KMS-11 (cell line): ENCODE measurements at regions not wholly inside any gene's neighbourhood (a gene's known extent, or its start where the extent isn't known, plus 50 kb on each side); places are given as distances from the start of the nearest gene placed in this dataset.

Source experiments
- H2AFZ ChIP-seq: fragments of 200-600 bp; sonication (generic); 2 replicates; pipeline ENCODE4 v1.6.1; 2016; ENCODE audit warnings: antibody characterized with exemption, mixed run types, low read depth
- H3K27ac ChIP-seq: fragments of 200-600 bp; sonication (generic); 2 replicates; pipeline ENCODE4 v1.6.1; 2016; ENCODE audit warnings: mild to moderate bottlenecking, mixed run types
- H3K27me3 ChIP-seq: fragments of 200-600 bp; sonication (generic); 2 replicates; pipeline ENCODE4 v1.6.1; 2017; ENCODE audit warnings: mild to moderate bottlenecking, low read depth, mixed run types, moderate library complexity; ENCODE audit not compliant: insufficient read depth
- H3K36me3 ChIP-seq: fragments of 200-600 bp; sonication (generic); 2 replicates; pipeline ENCODE4 v1.6.1; 2017; ENCODE audit warnings: mild to moderate bottlenecking, mixed run types; ENCODE audit not compliant: insufficient read depth
- H3K4me1 ChIP-seq: fragments of 200-600 bp; sonication (generic); 2 replicates; pipeline ENCODE4 v1.6.1; 2016; ENCODE audit warnings: mild to moderate bottlenecking, low read depth, mixed run types; ENCODE audit not compliant: poor library complexity, severe bottlenecking
- H3K4me2 ChIP-seq: fragments of 200-600 bp; sonication (generic); 2 replicates; pipeline ENCODE4 v1.7.0; 2016; ENCODE audit warnings: mild to moderate bottlenecking, mixed run types
- H3K4me3 ChIP-seq: fragments of 200-600 bp; sonication (generic); IDR thresholded peaks from 2 replicates; pipeline ENCODE4 v1.6.1; 2017; ENCODE audit warnings: low read depth, low read length, mixed read lengths; ENCODE audit not compliant: insufficient read depth
- H3K79me2 ChIP-seq: fragments of 200-600 bp; sonication (generic); 2 replicates; pipeline ENCODE4 v1.6.1; 2016; ENCODE audit warnings: low read depth, mixed run types; ENCODE audit not compliant: insufficient read depth
- H3K9ac ChIP-seq: fragments of 200-600 bp; sonication (generic); 2 replicates; pipeline ENCODE4 v1.6.1; 2016; ENCODE audit warnings: mild to moderate bottlenecking, mixed run types
- H4K20me1 ChIP-seq: fragments of 200-600 bp; sonication (generic); 2 replicates; pipeline ENCODE4 v1.6.1; 2016; ENCODE audit warnings: mild to moderate bottlenecking, mixed run types; ENCODE audit not compliant: insufficient read depth
- TF ChIP-seq, protein P1 (sequence below): fragments of 200-600 bp; sonication (generic); conservative IDR thresholded peaks from 2 replicates; pipeline ENCODE4 v1.6.1; 2017; ENCODE audit warnings: low read depth, mild to moderate bottlenecking, antibody characterized with exemption, low read length, moderate library complexity, mixed read lengths

DNA sequence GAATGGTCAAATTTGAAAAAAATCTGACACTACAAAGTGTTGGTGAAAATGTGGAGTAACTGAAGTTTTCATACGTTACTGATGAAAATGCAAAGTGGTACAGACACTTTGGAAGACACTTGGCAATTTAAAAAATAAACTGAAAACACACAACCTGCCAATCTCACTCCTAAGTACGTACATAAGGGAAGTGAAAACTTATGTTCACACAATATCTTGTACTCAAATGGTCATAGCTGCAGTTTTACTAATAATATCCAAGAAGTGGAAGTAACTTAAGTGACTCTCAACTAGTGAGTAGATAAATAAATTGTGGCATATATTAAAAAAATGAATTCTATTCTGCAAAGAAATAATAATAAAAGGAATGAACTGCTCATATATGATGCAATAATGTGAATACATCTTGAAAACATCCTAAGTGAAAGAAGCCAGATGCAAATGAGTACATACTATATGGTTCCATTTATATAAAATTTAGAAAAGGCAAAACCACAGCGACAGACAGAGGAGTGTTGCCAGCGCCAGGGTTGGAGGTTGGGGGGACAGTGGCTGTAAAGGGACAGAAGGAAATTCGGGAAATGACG is 198.2 kb downstream of the ERMARD start:
- Histone ChIP-seq H3K79me2 (no peaks in the 10 kb centered on the region), H3K9ac (no peak overlapping the region), H3K27ac (no peak overlapping the region), H2AFZ (no peak overlapping the region), H3K36me3 (no peaks in the 10 kb centered on the region), H3K4me2 (no peak overlapping the region), H3K4me1 (no peaks in the 10 kb centered on the region), H3K4me3 (no peak overlapping the region), H3K27me3 (no peaks in the 10 kb centered on the region), H4K20me1 (no peaks in the 10 kb centered on the region)
- TF ChIP-seq, protein P1, sequence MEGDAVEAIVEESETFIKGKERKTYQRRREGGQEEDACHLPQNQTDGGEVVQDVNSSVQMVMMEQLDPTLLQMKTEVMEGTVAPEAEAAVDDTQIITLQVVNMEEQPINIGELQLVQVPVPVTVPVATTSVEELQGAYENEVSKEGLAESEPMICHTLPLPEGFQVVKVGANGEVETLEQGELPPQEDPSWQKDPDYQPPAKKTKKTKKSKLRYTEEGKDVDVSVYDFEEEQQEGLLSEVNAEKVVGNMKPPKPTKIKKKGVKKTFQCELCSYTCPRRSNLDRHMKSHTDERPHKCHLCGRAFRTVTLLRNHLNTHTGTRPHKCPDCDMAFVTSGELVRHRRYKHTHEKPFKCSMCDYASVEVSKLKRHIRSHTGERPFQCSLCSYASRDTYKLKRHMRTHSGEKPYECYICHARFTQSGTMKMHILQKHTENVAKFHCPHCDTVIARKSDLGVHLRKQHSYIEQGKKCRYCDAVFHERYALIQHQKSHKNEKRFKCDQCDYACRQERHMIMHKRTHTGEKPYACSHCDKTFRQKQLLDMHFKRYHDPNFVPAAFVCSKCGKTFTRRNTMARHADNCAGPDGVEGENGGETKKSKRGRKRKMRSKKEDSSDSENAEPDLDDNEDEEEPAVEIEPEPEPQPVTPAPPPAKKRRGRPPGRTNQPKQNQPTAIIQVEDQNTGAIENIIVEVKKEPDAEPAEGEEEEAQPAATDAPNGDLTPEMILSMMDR = no peak

DNA sequence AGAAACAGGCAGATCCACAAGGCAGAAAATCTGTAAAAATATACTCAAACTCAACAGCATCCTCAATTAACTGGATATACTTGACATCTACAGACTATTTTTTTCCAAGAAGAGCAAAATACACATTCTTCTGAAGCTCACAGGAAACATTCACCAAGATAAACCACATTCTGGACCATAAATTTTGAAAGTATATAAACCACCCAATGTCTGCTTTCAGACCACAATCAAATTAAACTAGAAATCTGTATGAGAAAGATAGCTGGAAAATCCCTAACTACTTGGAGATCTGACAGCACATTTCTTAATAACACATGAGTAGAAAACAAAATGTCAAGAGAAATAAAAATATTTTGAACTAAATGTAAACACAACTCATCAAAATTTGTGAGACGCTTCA is 195.5 kb downstream of the ERMARD start:
- no peak overlapping the region for H3K9ac ChIP-seq
- H3K4me2 ChIP-seq = no peak overlapping the region
- H3K27ac ChIP-seq = no peak overlapping the region
- no peaks in the 10 kb centered on the region for H3K4me1 ChIP-seq
- H3K79me2 ChIP-seq = no peaks in the 10 kb centered on the region
- no peaks in the 10 kb centered on the region for H3K27me3 ChIP-seq
- no peak overlapping the region for H3K4me3 ChIP-seq
- H2AFZ ChIP-seq = no peak overlapping the region
- no peaks in the 10 kb centered on the region for H4K20me1 ChIP-seq
- TF ChIP-seq, protein P1 = no peak
- H3K36me3 ChIP-seq = no peaks in the 10 kb centered on the region

DNA sequence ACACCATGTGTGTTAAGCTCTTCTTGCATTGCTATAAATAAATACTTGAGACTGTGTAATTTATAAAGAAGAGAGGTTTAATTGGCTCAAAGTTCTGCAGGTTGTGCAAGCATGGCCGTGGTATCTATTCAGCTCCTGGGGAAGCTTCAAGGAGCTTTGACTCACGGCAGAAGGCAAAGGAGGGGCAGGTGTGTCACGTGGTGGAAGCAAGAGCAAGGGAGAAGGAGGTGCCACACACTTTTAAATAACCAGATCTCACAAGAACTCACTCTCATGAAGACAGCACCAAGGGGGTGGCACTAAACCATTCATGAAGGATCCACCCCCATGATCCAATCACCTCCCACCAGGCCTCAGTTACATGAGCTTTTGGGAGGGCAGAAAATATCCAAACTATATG is 193.7 kb downstream of the ERMARD start:
- TF ChIP-seq, protein P1 = no peak
- Histone ChIP-seq H3K4me3 (no peak overlapping the region), H3K36me3 (no peaks in the 10 kb centered on the region), H3K79me2 (no peaks in the 10 kb centered on the region), H3K27ac (no peak overlapping the region), H3K4me2 (no peak overlapping the region), H3K4me1 (no peaks in the 10 kb centered on the region), H3K27me3 (no peaks in the 10 kb centered on the region), H4K20me1 (no peaks in the 10 kb centered on the region), H2AFZ (no peak overlapping the region), H3K9ac (no peak overlapping the region)

DNA sequence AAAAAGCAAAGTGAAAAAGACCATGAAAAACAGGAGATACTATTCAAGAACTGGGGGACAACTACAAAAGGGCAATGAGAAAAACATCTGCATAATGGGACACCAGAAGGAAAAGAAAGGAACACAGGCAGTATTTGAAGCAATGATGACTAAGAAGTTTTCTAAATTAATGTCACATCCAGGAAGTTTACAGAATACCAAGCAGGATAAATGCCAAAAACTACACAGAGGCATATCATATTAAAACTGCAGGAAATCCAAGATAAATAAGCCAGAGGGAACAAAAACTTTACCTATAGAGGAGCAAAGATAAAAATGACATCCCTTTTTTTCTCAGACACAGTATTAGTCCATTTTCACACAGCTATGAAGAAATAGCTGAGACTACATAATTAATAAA is 193.0 kb downstream of the ERMARD start:
- H3K36me3 ChIP-seq = no peaks in the 10 kb centered on the region
- no peaks in the 10 kb centered on the region for H3K27me3 ChIP-seq
- H2AFZ ChIP-seq = no peak overlapping the region
- H3K79me2 ChIP-seq = no peaks in the 10 kb centered on the region
- H3K4me1 ChIP-seq = no peaks in the 10 kb centered on the region
- H4K20me1 ChIP-seq = no peaks in the 10 kb centered on the region
- H3K9ac ChIP-seq = no peak overlapping the region
- H3K27ac ChIP-seq = no peak overlapping the region
- H3K4me3 ChIP-seq = no peak overlapping the region
- no peak overlapping the region for H3K4me2 ChIP-seq
- TF ChIP-seq, protein P1 = no peak

DNA sequence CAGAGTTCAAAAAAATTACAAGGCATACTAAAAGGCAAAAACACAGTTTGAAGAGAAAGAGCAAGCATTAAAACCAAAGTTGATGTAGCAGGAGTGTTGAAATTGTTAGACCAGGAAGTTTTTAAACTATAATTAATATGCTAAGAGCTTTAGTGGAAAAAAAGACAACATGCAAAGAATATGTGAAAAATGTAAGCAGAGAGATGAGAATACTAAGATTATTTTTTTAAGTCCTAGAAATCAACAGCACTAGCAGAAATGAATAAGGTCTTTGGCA is 192.6 kb downstream of the ERMARD start:
- Histone ChIP-seq H3K36me3 (no peaks in the 10 kb centered on the region), H3K79me2 (no peaks in the 10 kb centered on the region), H3K9ac (no peak overlapping the region), H3K4me1 (no peaks in the 10 kb centered on the region), H3K4me2 (no peak overlapping the region), H4K20me1 (no peaks in the 10 kb centered on the region), H3K27ac (no peak overlapping the region), H3K27me3 (no peaks in the 10 kb centered on the region), H3K4me3 (no peak overlapping the region), H2AFZ (no peak overlapping the region)
- TF ChIP-seq, protein P1 = no peak
